DOHH2 (cell line): ENCODE measurements at regions not wholly inside any gene's neighbourhood (a gene's known extent, or its start where the extent isn't known, plus 50 kb on each side); places are given as distances from the start of the nearest gene placed in this dataset.

Experiments used
- H3F3A ChIP-seq: fragments of 200-600 bp; sonication (generic), shearing (Covaris generic); 2 replicates; pipeline ENCODE4 v1.6.0; 2016; ENCODE audit warnings: antibody characterized with exemption, mild to moderate bottlenecking; ENCODE audit not compliant: control insufficient read depth, insufficient read depth
- H3K27ac ChIP-seq: fragments of 200-600 bp; sonication (generic); 2 replicates; pipeline ENCODE4 v1.5.1; 2014; ENCODE audit warnings: low read depth, mild to moderate bottlenecking, low read length, moderate library complexity
- H3K27me3 ChIP-seq: fragments of 200-600 bp; sonication (generic); 2 replicates; pipeline ENCODE4 v1.6.1; 2014; ENCODE audit warnings: mild to moderate bottlenecking, low read length, mixed read lengths; ENCODE audit not compliant: control insufficient read depth
- H3K36me3 ChIP-seq: fragments of 200-600 bp; sonication (generic); 2 replicates; pipeline ENCODE4 v1.6.1; 2014; ENCODE audit warnings: mild to moderate bottlenecking, low read length, moderate library complexity, mixed read lengths; ENCODE audit not compliant: control insufficient read depth
- H3K4me1 ChIP-seq: fragments of 200-600 bp; sonication (generic); 2 replicates; pipeline ENCODE4 v1.6.1; 2014; ENCODE audit warnings: mild to moderate bottlenecking, low read length, mixed read lengths; ENCODE audit not compliant: control insufficient read depth
- H3K4me2 ChIP-seq: fragments of 200-600 bp; sonication (generic); 2 replicates; pipeline ENCODE4 v1.6.0; 2014; ENCODE audit warnings: mild to moderate bottlenecking, low read length, moderate library complexity
- H3K4me3 ChIP-seq: fragments of 200-600 bp; sonication (generic); 2 replicates; pipeline ENCODE4 v1.5.1; 2014; ENCODE audit warnings: mild to moderate bottlenecking, low read length, mixed read lengths
- H3K79me2 ChIP-seq: fragments of 200-600 bp; sonication (generic); 2 replicates; pipeline ENCODE4 v1.6.1; 2014; ENCODE audit warnings: mild to moderate bottlenecking, low read length, mixed read lengths; ENCODE audit not compliant: control insufficient read depth
- H3K9me2 ChIP-seq: fragments of 200-600 bp; sonication (generic); replicated peaks from 2 replicates; pipeline ENCODE4 v1.6.1; 2014; ENCODE audit warnings: mild to moderate bottlenecking, low read length, mixed read lengths; ENCODE audit not compliant: control insufficient read depth
- H3K9me3 ChIP-seq: fragments of 200-600 bp; sonication (generic); 2 replicates; pipeline ENCODE4 v1.6.1; 2014; ENCODE audit warnings: antibody characterized with exemption, low read length, mixed read lengths; ENCODE audit not compliant: control insufficient read depth, insufficient read depth
- H4K20me1 ChIP-seq: fragments of 200-600 bp; sonication (generic); 2 replicates; pipeline ENCODE4 v1.6.0; 2014; ENCODE audit warnings: low read depth, mild to moderate bottlenecking, antibody characterized with exemption, low read length, moderate library complexity; ENCODE audit not compliant: control insufficient read depth, insufficient read depth
- EZH2phosphoT487 ChIP-seq: fragments of 200-600 bp; sonication (generic); IDR thresholded peaks from 2 replicates; pipeline ENCODE4 v1.6.1; 2017; ENCODE audit warnings: borderline replicate concordance, mild to moderate bottlenecking, antibody characterized with exemption, low read length, moderate library complexity, mixed read lengths
- TF ChIP-seq, protein P1 (sequence below): fragments of 200-600 bp; sonication (generic); IDR thresholded peaks from one replicate; pipeline ENCODE4 v1.5.1; 2014; ENCODE audit warnings: antibody characterized with exemption, mild to moderate bottlenecking, low read depth, low read length; ENCODE audit not compliant: poor library complexity, severe bottlenecking

DNA sequence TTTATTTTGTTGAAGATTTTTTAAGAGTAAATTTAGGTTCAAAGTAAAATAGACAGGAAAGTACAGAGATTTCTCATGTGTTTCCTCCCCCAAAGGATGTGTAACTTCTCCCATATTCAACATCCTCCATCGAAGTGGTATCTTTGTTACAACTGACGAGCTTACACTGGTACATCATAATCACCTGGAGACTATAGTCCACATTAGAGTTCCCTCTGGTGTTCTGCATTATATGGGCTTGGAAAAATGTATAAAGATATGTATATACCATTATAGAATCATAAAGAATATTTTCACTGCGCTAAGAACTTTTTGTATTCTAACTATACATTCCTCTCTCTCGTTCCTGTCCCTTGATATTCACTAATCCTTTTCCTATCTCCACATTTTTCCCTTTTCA lies 203.7 kb downstream of the AMY1C start:
- no peaks in the 10 kb centered on the region for H4K20me1 ChIP-seq
- H3K27me3 ChIP-seq: no peaks in the 10 kb centered on the region
- no peaks in the 10 kb centered on the region for H3K4me1 ChIP-seq
- no peak overlapping the region for H3K27ac ChIP-seq
- H3K79me2 ChIP-seq: no peaks in the 10 kb centered on the region
- H3K9me3 ChIP-seq: no peaks in the 10 kb centered on the region
- no peaks in the 10 kb centered on the region for H3F3A ChIP-seq
- no peaks in the 10 kb centered on the region for H3K36me3 ChIP-seq
- H3K9me2 ChIP-seq: no peaks in the 10 kb centered on the region
- no peak overlapping the region for H3K4me2 ChIP-seq
- TF ChIP-seq, protein P1, sequence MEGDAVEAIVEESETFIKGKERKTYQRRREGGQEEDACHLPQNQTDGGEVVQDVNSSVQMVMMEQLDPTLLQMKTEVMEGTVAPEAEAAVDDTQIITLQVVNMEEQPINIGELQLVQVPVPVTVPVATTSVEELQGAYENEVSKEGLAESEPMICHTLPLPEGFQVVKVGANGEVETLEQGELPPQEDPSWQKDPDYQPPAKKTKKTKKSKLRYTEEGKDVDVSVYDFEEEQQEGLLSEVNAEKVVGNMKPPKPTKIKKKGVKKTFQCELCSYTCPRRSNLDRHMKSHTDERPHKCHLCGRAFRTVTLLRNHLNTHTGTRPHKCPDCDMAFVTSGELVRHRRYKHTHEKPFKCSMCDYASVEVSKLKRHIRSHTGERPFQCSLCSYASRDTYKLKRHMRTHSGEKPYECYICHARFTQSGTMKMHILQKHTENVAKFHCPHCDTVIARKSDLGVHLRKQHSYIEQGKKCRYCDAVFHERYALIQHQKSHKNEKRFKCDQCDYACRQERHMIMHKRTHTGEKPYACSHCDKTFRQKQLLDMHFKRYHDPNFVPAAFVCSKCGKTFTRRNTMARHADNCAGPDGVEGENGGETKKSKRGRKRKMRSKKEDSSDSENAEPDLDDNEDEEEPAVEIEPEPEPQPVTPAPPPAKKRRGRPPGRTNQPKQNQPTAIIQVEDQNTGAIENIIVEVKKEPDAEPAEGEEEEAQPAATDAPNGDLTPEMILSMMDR: no peak
- no peak for TF ChIP-seq EZH2phosphoT487
- H3K4me3 ChIP-seq: no peak overlapping the region

- no peaks in the 10 kb centered on the region for H3K9me2 ChIP-seq
- H3K36me3 ChIP-seq: no peaks in the 10 kb centered on the region
- H3K4me3 ChIP-seq: no peak overlapping the region
- no peak overlapping the region for H3K27ac ChIP-seq
- peaks cover 18% of the 10 kb centered on the region; the same call in 1 of the 2 replicates for H3K9me3 ChIP-seq
- TF ChIP-seq, protein P1: no peak
- TF ChIP-seq EZH2phosphoT487: no peak
- no peaks in the 10 kb centered on the region for H3K79me2 ChIP-seq
- no peaks in the 10 kb centered on the region for H3F3A ChIP-seq
- no peaks in the 10 kb centered on the region for H4K20me1 ChIP-seq
- no peaks in the 10 kb centered on the region for H3K27me3 ChIP-seq
- no peaks in the 10 kb centered on the region for H3K4me1 ChIP-seq
- no peak overlapping the region for H3K4me2 ChIP-seq
These were observed 209.0 kb downstream of the AMY1C start for GRCh38 chr1:103958699-103959098.

DNA sequence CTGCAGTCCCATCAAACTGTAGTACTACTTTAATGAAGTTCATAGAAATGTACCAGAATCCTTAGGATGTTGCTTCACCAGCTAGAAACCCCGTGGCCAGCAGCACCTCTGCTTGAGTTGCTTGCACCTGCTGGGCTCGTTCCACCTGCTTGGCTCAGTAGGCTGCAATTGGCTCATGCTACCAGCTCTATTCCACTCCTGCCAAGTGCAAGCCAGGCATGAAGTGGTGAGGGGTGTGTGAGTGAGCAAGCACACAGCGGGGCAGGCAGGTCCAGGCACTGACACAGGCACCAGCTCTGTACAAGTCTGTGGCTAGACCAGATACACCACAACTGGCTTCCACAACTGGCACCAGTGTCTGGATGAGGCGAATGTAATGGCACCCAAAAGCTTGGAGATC lies 209.9 kb downstream of the AMY1C start:
- Histone ChIP-seq H4K20me1 (no peaks in the 10 kb centered on the region), H3K9me2 (no peaks in the 10 kb centered on the region), H3F3A (no peaks in the 10 kb centered on the region), H3K27ac (no peak overlapping the region), H3K4me2 (no peak overlapping the region), H3K79me2 (no peaks in the 10 kb centered on the region), H3K4me3 (no peak overlapping the region), H3K9me3 (peaks cover 18% of the 10 kb centered on the region; the same call in 1 of the 2 replicates), H3K27me3 (no peaks in the 10 kb centered on the region), H3K4me1 (no peaks in the 10 kb centered on the region), H3K36me3 (no peaks in the 10 kb centered on the region)
- no peak for TF ChIP-seq EZH2phosphoT487
- TF ChIP-seq, protein P1: no peak
